NCI-H524 treated with DMSO at 0.1 percent for 48 hours (cell line): ENCODE measurements at regions not wholly inside any gene's neighbourhood (a gene's known extent, or its start where the extent isn't known, plus 50 kb on each side); places are given as distances from the start of the nearest gene placed in this dataset.
"Not testable (repeated sequence)": the region's sequence is repeated elsewhere in the genome, so short reads cannot be mapped to it uniquely, and the experiment has no call there.

Experiments used
- DNase-seq: peaks from one replicate; lab custom pipeline; 2025; lab: John Stamatoyannopoulos, UW

- no peak for DNase-seq
Observed at GRCh38 chr2:212871597-212871996, 279.8 kb downstream of the IKZF2 start.

GRCh38 chr2:212864186-212864585 is 287.2 kb downstream of the IKZF2 start:
- no peak for DNase-seq

- no peak for DNase-seq
Observed at GRCh38 chr2:212863185-212863588, 288.2 kb downstream of the IKZF2 start.

- DNase-seq, result no peak
Observed at GRCh38 chr2:212858496-212858895, 292.9 kb downstream of the IKZF2 start.

- DNase-seq, result no peak
Observed at GRCh38 chr2:212854771-212855170, 296.6 kb downstream of the IKZF2 start.

GRCh38 chr2:212854116-212854515 is 297.3 kb downstream of the IKZF2 start:
- DNase-seq, result no peak

GRCh38 chr2:212845941-212846340 is 305.5 kb downstream of the IKZF2 start:
- no peak for DNase-seq

- no peak for DNase-seq
Observed at GRCh38 chr2:212843409-212844199, 305.0 kb upstream of the ERBB4 start.

- DNase-seq, result no peak
Observed at GRCh38 chr2:212842544-212843185, 304.1 kb upstream of the ERBB4 start.

- DNase-seq, result no peak
Observed at GRCh38 chr2:212841460-212841859, 302.9 kb upstream of the ERBB4 start.

- DNase-seq, result no peak
Observed at GRCh38 chr2:212832211-212833195, 293.9 kb upstream of the ERBB4 start.

GRCh38 chr2:212831671-212832199 is 293.1 kb upstream of the ERBB4 start:
- no peak for DNase-seq

GRCh38 chr2:212816267-212816666 is 277.7 kb upstream of the ERBB4 start:
- DNase-seq, result no peak

- DNase-seq, result no peak
Observed at GRCh38 chr2:212815453-212815852, 276.9 kb upstream of the ERBB4 start.

- no peak for DNase-seq
Observed at GRCh38 chr2:212814941-212815340, 276.3 kb upstream of the ERBB4 start.

GRCh38 chr2:212811921-212812320 is 273.3 kb upstream of the ERBB4 start:
- DNase-seq, result no peak

GRCh38 chr2:212811036-212811805 is 272.6 kb upstream of the ERBB4 start:
- no peak for DNase-seq

GRCh38 chr2:212797484-212798205 is 259.0 kb upstream of the ERBB4 start:
- no peak for DNase-seq

- no peak for DNase-seq
Observed at GRCh38 chr2:212794471-212794870, 255.9 kb upstream of the ERBB4 start.

- no peak for DNase-seq
Observed at GRCh38 chr2:212791569-212791968, 253.0 kb upstream of the ERBB4 start.

GRCh38 chr2:212786088-212786487 is 247.5 kb upstream of the ERBB4 start:
- DNase-seq, result not testable (repeated sequence)
